Adrenal gland (tissue), 9 donors: ENCODE measurements at regions not wholly inside any gene's neighbourhood (a gene's known extent, or its start where the extent isn't known, plus 50 kb on each side); places are given as distances from the start of the nearest gene placed in this dataset.

Source experiments
- DNase-seq, 7 donors: peaks; one replicate each; pipeline ENCODE4 v3.0.0-alpha.2; 2019 to 2020
- H3K27ac ChIP-seq, 5 donors: fragments of 200-600 bp; sonication (generic) in 4 of 5; 1 replicate in 3 of 5; 2 replicates in 2 of 5; pipeline versions ENCODE4 v1.5.1 to v1.8.0; 2016 to 2020; ENCODE audit warnings: mild to moderate bottlenecking in 1 of 5
- H3K27me3 ChIP-seq: fragments of 200-600 bp; 2 replicates; pipeline ENCODE4 v1.8.0; 2021
- H3K36me3 ChIP-seq, 2 donors: fragments of 200-600 bp; replicated peaks in 1 of 2; 1 replicate in 1 of 2; 2 replicates in 1 of 2; pipeline versions ENCODE4 v1.5.1 to v1.8.0; 2018 to 2022
- H3K4me1 ChIP-seq, 2 donors: fragments of 200-600 bp; replicated peaks in 1 of 2; 1 replicate in 1 of 2; 2 replicates in 1 of 2; pipeline versions ENCODE4 v1.5.1 to v1.8.0; 2018 to 2021
- H3K4me3 ChIP-seq, 4 donors: fragments of 200-600 bp; sonication (generic) in 3 of 4; one replicate each; pipeline ENCODE4 v1.5.1; 2016 to 2018
- H3K9me3 ChIP-seq, 3 donors: fragments of 200-600 bp; sonication (generic) in 1 of 3; replicated peaks in 1 of 3; 1 replicate in 2 of 3; 2 replicates in 1 of 3; pipeline versions ENCODE4 v1.5.1 to v1.8.0; 2016 to 2021
- CTCF ChIP-seq, 6 experiments: fragments of 450-650 bp in 4 of 6; fragments of 200-600 bp in 2 of 6; sonication (generic) in 1 of 6; IDR thresholded peaks; 1 replicate in 5 of 6; 2 replicates in 1 of 6; pipeline versions ENCODE4 v1.5.1 to v1.8.0; 2016 to 2021; ENCODE audit warnings: antibody characterized with exemption in 6 of 6, mild to moderate bottlenecking in 2 of 6, moderate library complexity in 1 of 6
- POLR2A ChIP-seq, 2 donors: fragments of 450-650 bp; IDR thresholded peaks; one replicate each; pipeline ENCODE4 v1.6.1; 2017; ENCODE audit warnings: antibody characterized with exemption in 2 of 2, mild to moderate bottlenecking in 2 of 2, moderate library complexity in 1 of 2
- WGBS, 4 donors: extraction: QIAGEN DNeasy Blood & Tissue Kit in 2 of 4; methylation state at CpG; one replicate each; pipeline versions ENCODE4 v1.1.5 to v1.1.7; 2013 to 2017; 5-methylcytosine and 5-hydroxymethylcytosine counted together
- intact Hi-C, 2 donors: fragments of 100-400 bp; cut with DNase I; formaldehyde crosslinking; loops; one replicate each; pipeline versions ENCODE4 v1.14.1 to v1.15.0; 2022 to 2023
- donor health status: healthy with polysubstance abuse.
- donor health status: Bipolar disorder and iron deficiency.
- donor health status: DM: yes; HTN: yes; CAD: no.
- donor health status: DM: no; HTN: no; CAD: no.
- donor health status: DM: no; HTN: no; CAD: no.

- H3K9me3 ChIP-seq, result no peaks in the 10 kb centered on the region
- intact Hi-C loops, result no loop called here
- H3K4me3 ChIP-seq, result no peak overlapping the region
- H3K27me3 ChIP-seq, result no peaks in the 10 kb centered on the region
- H3K27ac ChIP-seq, result peak overlapping the region in 3 of 5 donors; percentile 59 to 73 (median 61)
- 82 to 92% (median 89%) methylated on average over 6 of the region's 6 CpGs for WGBS, 4 donors
- no peak for DNase-seq
- no peaks in the 10 kb centered on the region for H3K36me3 ChIP-seq
- peaks cover 8 to 13% of the 10 kb centered on the region in 2 donors for H3K4me1 ChIP-seq
- TF ChIP-seq CTCF (IDR thresholded peaks at IDR 0.05) (no peak), POLR2A (IDR thresholded peaks at IDR 0.05) (no peak)
These were observed 51.5 kb upstream of the TRIM26 start for GRCh38 chr6:30264743-30265142.

GRCh38 chr6:30263734-30264133 is 50.5 kb upstream of the TRIM26 start:
- peak in 6 of 7 donors; percentile 16 to 39 (median 30) for DNase-seq
- H3K4me3 ChIP-seq, result no peak overlapping the region
- H3K9me3 ChIP-seq, result no peaks in the 10 kb centered on the region
- peak overlapping the region in 3 of 5 donors; percentile 59 to 73 (median 61) for H3K27ac ChIP-seq
- no peak for TF ChIP-seq POLR2A (IDR thresholded peaks at IDR 0.05)
- no peak for TF ChIP-seq CTCF (IDR thresholded peaks at IDR 0.05)
- WGBS, 4 donors, result 30 to 49% (median 45%) methylated on average over 5 of the region's 5 CpGs
- no peaks in the 10 kb centered on the region for H3K27me3 ChIP-seq
- H3K36me3 ChIP-seq, result no peaks in the 10 kb centered on the region
- intact Hi-C loops, result no loop called here
- peaks cover 12 to 13% of the 10 kb centered on the region in 2 donors for H3K4me1 ChIP-seq
